ENCODE measurements at regions not wholly inside any gene's neighbourhood (a gene's known extent, or its start where the extent isn't known, plus 50 kb on each side); places are given as distances from the start of the nearest gene placed in this dataset.
A peak's percentile ranks its signal among the peaks of the same experiment; 100 is the strongest.
"Not testable (repeated sequence)": the region's sequence is repeated elsewhere in the genome, so short reads cannot be mapped to it uniquely, and the experiment has no call there.

DNA sequence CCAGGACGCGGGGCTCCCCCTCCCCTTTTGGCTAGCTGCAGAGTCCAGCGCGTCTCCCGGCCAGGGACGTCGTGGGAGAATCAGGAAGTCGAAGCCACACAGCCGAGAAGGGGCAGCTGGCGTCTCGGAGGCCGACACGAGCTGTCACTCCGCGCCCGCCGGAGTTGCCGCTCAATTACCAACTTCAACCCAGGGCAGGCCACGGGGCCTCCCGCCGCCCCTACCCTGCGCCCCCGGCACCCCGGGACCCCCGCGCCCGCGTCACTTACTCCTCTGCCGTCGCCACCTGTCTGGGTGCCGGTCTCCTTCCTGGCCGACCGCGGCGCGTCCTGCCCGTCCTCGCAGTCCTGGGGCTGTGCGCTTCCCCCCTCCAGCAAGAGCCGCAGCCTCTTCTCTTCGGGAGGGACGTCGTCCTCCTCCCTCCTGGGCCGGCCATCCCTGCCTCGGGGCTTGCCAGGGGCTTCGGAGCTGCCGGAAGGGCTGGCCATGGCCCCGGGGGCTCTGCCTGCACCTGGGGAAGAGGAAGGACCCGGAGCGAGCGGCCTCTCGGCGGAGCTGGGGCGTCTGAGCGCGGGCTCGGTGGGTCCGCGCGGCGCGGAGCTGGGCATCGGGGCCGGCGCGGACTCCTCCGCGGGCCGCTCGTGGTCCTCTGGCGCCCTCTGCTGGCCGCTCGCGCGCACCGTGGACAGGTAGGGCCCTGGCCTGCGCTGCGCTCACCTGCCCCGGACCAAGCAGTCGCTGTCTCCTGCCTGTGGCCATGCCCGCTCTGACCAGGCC, 65.6 kb upstream of the CLEC6A start:
- Histone ChIP-seq H2AFZ (ENCODE audit: control insufficient read depth, low read length) (peak overlapping the region; percentile 22), H3K4me3 (ENCODE audit: control insufficient read depth in 2 of 3, extremely low read depth in 1 of 3, insufficient read depth in 2 of 3, low read depth in 1 of 3, low read length in 3 of 3) (peak overlapping the region in 2 of 3 experiments; percentile 22 to 29), H3K4me2 (ENCODE audit: control insufficient read depth, extremely low read depth, insufficient read depth, low read depth, low read length) (peak overlapping the region; percentile 32)
- H3K27ac ChIP-seq (ENCODE audit: control insufficient read depth, insufficient read depth, low read length); FAIRE-seq; dilution Hi-C loops (cut with MboI; ENCODE audit: extremely low pct_ligation_motif_present, low sequenced_read_pairs); H3K9ac ChIP-seq (ENCODE audit: control insufficient read depth, extremely low read depth, insufficient read depth, low read length); H3K27me3 ChIP-seq (ENCODE audit: control insufficient read depth, extremely low read depth, insufficient read depth, low read length); H3K9me1 ChIP-seq (ENCODE audit: control insufficient read depth, extremely low read depth, insufficient read depth, low read length); DNase-seq (ENCODE audit: low read depth, low spot score); H3K79me2 ChIP-seq (ENCODE audit: control insufficient read depth, insufficient read depth, low read length); H3K4me1 ChIP-seq (ENCODE audit: control insufficient read depth, extremely low read depth, insufficient read depth, low read length); H3K9me3 ChIP-seq (ENCODE audit: control insufficient read depth, low read depth, low read length); H4K20me1 ChIP-seq (ENCODE audit: control insufficient read depth, extremely low read depth, insufficient read depth, low read length); H3K36me3 ChIP-seq (ENCODE audit: control insufficient read depth in 2 of 2, extremely low read depth in 1 of 2, insufficient read depth in 2 of 2, low read length in 2 of 2): not testable (repeated sequence)
- TF ChIP-seq, protein P1, sequence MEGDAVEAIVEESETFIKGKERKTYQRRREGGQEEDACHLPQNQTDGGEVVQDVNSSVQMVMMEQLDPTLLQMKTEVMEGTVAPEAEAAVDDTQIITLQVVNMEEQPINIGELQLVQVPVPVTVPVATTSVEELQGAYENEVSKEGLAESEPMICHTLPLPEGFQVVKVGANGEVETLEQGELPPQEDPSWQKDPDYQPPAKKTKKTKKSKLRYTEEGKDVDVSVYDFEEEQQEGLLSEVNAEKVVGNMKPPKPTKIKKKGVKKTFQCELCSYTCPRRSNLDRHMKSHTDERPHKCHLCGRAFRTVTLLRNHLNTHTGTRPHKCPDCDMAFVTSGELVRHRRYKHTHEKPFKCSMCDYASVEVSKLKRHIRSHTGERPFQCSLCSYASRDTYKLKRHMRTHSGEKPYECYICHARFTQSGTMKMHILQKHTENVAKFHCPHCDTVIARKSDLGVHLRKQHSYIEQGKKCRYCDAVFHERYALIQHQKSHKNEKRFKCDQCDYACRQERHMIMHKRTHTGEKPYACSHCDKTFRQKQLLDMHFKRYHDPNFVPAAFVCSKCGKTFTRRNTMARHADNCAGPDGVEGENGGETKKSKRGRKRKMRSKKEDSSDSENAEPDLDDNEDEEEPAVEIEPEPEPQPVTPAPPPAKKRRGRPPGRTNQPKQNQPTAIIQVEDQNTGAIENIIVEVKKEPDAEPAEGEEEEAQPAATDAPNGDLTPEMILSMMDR (optimal IDR thresholded peaks at IDR 0.05 in 1 of 3, IDR thresholded peaks at IDR 0.05 in 1 of 3, conservative IDR thresholded peaks at IDR 0.05 in 1 of 3; ENCODE audit: extremely low read depth in 1 of 3, insufficient read depth in 2 of 3, low read length in 3 of 3) = peak; percentile 41 to 63 (median 63)

DNA sequence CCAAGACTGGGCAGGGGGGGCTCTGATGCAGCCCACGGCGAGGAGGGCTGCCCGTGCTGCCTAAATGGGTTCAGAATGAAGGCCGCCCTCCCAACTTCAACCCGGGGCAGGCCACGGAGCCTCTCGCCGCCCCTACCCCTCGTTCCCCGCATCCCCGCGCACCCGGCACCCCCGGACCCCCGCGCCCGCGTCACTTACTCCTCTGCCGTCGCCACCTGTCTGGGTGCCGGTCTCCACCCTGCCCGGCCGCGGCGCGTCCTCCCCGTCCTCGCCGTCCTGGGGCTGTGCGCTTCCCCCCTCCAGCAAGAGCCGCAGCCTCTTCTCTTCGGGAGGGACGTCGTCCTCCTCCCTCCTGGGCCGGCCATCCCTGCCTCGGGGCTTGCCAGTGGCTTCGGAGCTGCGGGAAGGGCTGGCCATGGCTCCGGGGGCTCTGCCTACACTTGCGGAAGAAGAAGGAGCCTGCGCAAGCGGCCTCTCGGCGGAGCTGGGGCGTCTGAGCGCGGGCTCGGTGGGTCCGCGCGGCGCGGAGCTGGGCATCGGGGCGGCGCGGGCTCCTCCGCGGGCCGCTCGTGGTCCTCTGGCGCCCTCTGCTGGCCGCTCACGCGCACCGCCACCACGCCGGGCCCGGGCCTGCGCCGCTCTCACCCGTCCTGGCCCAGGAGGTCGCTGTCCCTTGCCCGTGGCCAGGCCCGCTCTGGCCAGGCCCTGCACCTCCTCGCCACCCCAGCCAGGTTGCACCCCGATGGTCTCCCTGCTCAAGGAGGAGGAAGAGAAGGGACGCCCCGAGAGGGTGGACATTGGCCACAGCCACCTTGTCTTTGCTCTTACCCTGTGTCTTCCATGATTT, 59.3 kb upstream of the CLEC6A start:
- H3K4me2 ChIP-seq (ENCODE audit: control insufficient read depth, extremely low read depth, insufficient read depth, low read depth, low read length); H3K79me2 ChIP-seq (ENCODE audit: control insufficient read depth, insufficient read depth, low read length); H3K9ac ChIP-seq (ENCODE audit: control insufficient read depth, extremely low read depth, insufficient read depth, low read length); H4K20me1 ChIP-seq (ENCODE audit: control insufficient read depth, extremely low read depth, insufficient read depth, low read length); FAIRE-seq; H3K4me1 ChIP-seq (ENCODE audit: control insufficient read depth, extremely low read depth, insufficient read depth, low read length); H3K36me3 ChIP-seq (ENCODE audit: control insufficient read depth in 2 of 2, extremely low read depth in 1 of 2, insufficient read depth in 2 of 2, low read length in 2 of 2); H3K9me1 ChIP-seq (ENCODE audit: control insufficient read depth, extremely low read depth, insufficient read depth, low read length); H3K27ac ChIP-seq (ENCODE audit: control insufficient read depth, insufficient read depth, low read length); H3K27me3 ChIP-seq (ENCODE audit: control insufficient read depth, extremely low read depth, insufficient read depth, low read length); dilution Hi-C loops (cut with MboI; ENCODE audit: extremely low pct_ligation_motif_present, low sequenced_read_pairs); DNase-seq (ENCODE audit: low read depth, low spot score); H3K9me3 ChIP-seq (ENCODE audit: control insufficient read depth, low read depth, low read length): not testable (repeated sequence)
- H3K4me3 ChIP-seq (ENCODE audit: control insufficient read depth in 2 of 3, extremely low read depth in 1 of 3, insufficient read depth in 2 of 3, low read depth in 1 of 3, low read length in 3 of 3) = peak overlapping the region in 1 of 3 experiments; percentile 12
- peak overlapping the region; percentile 33 for H2AFZ ChIP-seq (ENCODE audit: control insufficient read depth, low read length)
- TF ChIP-seq, protein P1 (optimal IDR thresholded peaks at IDR 0.05 in 1 of 3, IDR thresholded peaks at IDR 0.05 in 1 of 3, conservative IDR thresholded peaks at IDR 0.05 in 1 of 3; ENCODE audit: extremely low read depth in 1 of 3, insufficient read depth in 2 of 3, low read length in 3 of 3) = peak in 2 of 3 experiments; percentile 42 to 52

GRCh38 chr12:8397378-8397777, 58.4 kb upstream of the CLEC6A start:
- H3K4me2 ChIP-seq (ENCODE audit: control insufficient read depth, extremely low read depth, insufficient read depth, low read depth, low read length); FAIRE-seq; H3K9me1 ChIP-seq (ENCODE audit: control insufficient read depth, extremely low read depth, insufficient read depth, low read length); H2AFZ ChIP-seq (ENCODE audit: control insufficient read depth, low read length); dilution Hi-C loops (cut with MboI; ENCODE audit: extremely low pct_ligation_motif_present, low sequenced_read_pairs); H3K9me3 ChIP-seq (ENCODE audit: control insufficient read depth, low read depth, low read length); H4K20me1 ChIP-seq (ENCODE audit: control insufficient read depth, extremely low read depth, insufficient read depth, low read length); H3K4me3 ChIP-seq (ENCODE audit: control insufficient read depth in 2 of 3, extremely low read depth in 1 of 3, insufficient read depth in 2 of 3, low read depth in 1 of 3, low read length in 3 of 3); DNase-seq (ENCODE audit: low read depth, low spot score); H3K4me1 ChIP-seq (ENCODE audit: control insufficient read depth, extremely low read depth, insufficient read depth, low read length); H3K27me3 ChIP-seq (ENCODE audit: control insufficient read depth, extremely low read depth, insufficient read depth, low read length); H3K9ac ChIP-seq (ENCODE audit: control insufficient read depth, extremely low read depth, insufficient read depth, low read length); H3K27ac ChIP-seq (ENCODE audit: control insufficient read depth, insufficient read depth, low read length); H3K36me3 ChIP-seq (ENCODE audit: control insufficient read depth in 2 of 2, extremely low read depth in 1 of 2, insufficient read depth in 2 of 2, low read length in 2 of 2); H3K79me2 ChIP-seq (ENCODE audit: control insufficient read depth, insufficient read depth, low read length): not testable (repeated sequence)
